ENCODE measurements at regions not wholly inside any gene's neighbourhood (a gene's known extent, or its start where the extent isn't known, plus 50 kb on each side); places are given as distances from the start of the nearest gene placed in this dataset.
A peak's percentile ranks its signal among the peaks of the same experiment; 100 is the strongest.

DNA sequence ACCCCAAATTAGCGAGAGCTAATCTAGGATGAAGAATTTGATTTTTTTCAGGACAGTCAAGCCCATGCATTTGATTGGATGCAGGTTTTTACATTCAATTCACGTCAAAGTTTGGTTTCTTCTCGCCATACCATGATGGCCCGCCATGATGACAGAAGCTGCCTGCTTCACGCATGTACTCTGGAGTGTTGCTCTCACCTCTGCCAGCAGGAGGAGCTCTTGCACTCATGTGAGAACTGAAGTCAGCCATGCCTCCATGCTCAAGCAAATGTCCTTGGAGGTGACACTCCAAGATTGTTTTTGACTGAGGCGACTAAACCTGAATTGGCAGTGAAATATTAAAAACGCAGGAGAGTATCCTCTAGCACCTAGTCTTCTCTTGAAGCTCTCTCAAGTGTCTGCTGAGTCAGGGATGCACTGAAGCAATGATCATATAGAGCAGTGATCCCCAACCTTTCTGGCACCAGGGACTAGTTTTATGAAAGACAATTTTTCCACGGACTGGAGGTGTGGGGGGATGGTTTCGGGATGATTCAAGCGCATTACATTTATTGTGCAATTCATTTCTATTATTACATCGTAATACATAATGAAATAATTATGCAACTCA is 120.9 kb downstream of the SAMMSON start:
- TF ChIP-seq, protein P1, sequence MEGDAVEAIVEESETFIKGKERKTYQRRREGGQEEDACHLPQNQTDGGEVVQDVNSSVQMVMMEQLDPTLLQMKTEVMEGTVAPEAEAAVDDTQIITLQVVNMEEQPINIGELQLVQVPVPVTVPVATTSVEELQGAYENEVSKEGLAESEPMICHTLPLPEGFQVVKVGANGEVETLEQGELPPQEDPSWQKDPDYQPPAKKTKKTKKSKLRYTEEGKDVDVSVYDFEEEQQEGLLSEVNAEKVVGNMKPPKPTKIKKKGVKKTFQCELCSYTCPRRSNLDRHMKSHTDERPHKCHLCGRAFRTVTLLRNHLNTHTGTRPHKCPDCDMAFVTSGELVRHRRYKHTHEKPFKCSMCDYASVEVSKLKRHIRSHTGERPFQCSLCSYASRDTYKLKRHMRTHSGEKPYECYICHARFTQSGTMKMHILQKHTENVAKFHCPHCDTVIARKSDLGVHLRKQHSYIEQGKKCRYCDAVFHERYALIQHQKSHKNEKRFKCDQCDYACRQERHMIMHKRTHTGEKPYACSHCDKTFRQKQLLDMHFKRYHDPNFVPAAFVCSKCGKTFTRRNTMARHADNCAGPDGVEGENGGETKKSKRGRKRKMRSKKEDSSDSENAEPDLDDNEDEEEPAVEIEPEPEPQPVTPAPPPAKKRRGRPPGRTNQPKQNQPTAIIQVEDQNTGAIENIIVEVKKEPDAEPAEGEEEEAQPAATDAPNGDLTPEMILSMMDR (IDR thresholded peaks at IDR 0.05; ENCODE audit: control extremely low read depth, extremely low read depth) = peak; percentile 26
- Histone ChIP-seq H3K4me1 (ENCODE audit: control insufficient read depth in 5 of 5, insufficient read depth in 5 of 5, low read length in 5 of 5) (no peaks in the 10 kb centered on the region), H3K27me3 (ENCODE audit: control insufficient read depth in 3 of 3, insufficient read depth in 3 of 3, low read length in 2 of 3) (no peaks in the 10 kb centered on the region), H3K27ac (ENCODE audit: low read depth in 1 of 2, low read length in 1 of 2) (no peak overlapping the region), H3K4me3 (no peak overlapping the region), H3K9ac (ENCODE audit: insufficient read depth in 1 of 2, low read length in 2 of 2) (no peak overlapping the region), H3K9me3 (ENCODE audit: control insufficient read depth in 4 of 4, insufficient read depth in 3 of 4, low read length in 3 of 4) (no peaks in the 10 kb centered on the region), H3K36me3 (ENCODE audit: control insufficient read depth in 4 of 4, insufficient read depth in 4 of 4, low read length in 4 of 4) (no peaks in the 10 kb centered on the region)
- DNase-seq (peak; percentile 27 to 45 (median 30)), ATAC-seq (ENCODE audit: insufficient read depth, low FRiP score) (no peak)
- 76 to 82% methylated on average over 11 of the region's 11 CpGs for WGBS, 2 donors

DNA sequence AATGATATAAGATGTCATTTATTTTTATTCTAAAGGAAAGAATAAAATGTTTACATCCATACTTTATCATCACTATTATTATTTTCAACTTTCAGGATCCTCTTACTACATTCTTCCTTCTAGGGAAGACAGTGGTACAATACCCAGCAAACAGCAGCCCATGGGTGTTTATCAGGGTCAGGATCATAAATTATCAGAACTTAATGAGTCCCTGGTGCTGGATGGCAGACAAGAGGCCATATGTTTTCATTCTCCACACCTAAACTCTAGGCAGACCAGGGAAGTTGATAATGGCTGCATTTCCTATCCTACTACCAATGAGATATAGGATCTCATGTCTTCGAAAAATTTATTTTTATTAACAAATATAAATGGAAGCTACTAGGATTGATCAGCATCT is 127.7 kb downstream of the SAMMSON start:
- H3K9ac ChIP-seq (ENCODE audit: insufficient read depth in 1 of 2, low read length in 2 of 2) = no peak overlapping the region
- H3K9me3 ChIP-seq (ENCODE audit: control insufficient read depth in 4 of 4, insufficient read depth in 3 of 4, low read length in 3 of 4) = no peaks in the 10 kb centered on the region
- 96 to 97% methylated on average over 1 of the region's 1 CpG for WGBS, 2 donors
- DNase-seq = no peak
- no peak for ATAC-seq (ENCODE audit: insufficient read depth, low FRiP score)
- H3K27ac ChIP-seq (ENCODE audit: low read depth in 1 of 2, low read length in 1 of 2) = no peak overlapping the region
- no peak overlapping the region for H3K4me3 ChIP-seq
- TF ChIP-seq, protein P1 (IDR thresholded peaks at IDR 0.05; ENCODE audit: control extremely low read depth, extremely low read depth) = no peak
- H3K36me3 ChIP-seq (ENCODE audit: control insufficient read depth in 4 of 4, insufficient read depth in 4 of 4, low read length in 4 of 4) = no peaks in the 10 kb centered on the region
- H3K27me3 ChIP-seq (ENCODE audit: control insufficient read depth in 3 of 3, insufficient read depth in 3 of 3, low read length in 2 of 3) = no peaks in the 10 kb centered on the region
- no peaks in the 10 kb centered on the region for H3K4me1 ChIP-seq (ENCODE audit: control insufficient read depth in 5 of 5, insufficient read depth in 5 of 5, low read length in 5 of 5)

DNA sequence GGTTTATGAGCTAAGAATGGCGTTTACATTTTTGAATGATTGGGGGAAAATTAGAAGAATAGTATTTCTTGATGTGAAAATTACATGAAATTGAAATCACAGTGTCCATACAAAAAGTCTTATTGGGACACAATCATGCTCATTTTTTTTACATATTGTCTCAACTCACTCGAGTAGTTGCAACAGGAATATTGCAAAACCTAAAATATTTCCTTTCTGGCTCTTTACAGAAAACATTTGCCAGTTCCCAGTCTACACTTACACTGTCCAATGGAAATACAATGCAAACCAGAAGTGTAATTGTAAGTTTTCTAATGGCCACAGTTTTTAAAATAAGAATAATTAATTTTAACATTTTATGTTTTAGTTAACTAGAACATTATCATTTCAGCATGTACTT is 137.8 kb downstream of the SAMMSON start:
- H3K27ac ChIP-seq (ENCODE audit: low read depth in 1 of 2, low read length in 1 of 2) = no peak overlapping the region
- no peaks in the 10 kb centered on the region for H3K27me3 ChIP-seq (ENCODE audit: control insufficient read depth in 3 of 3, insufficient read depth in 3 of 3, low read length in 2 of 3)
- no peaks in the 10 kb centered on the region for H3K4me1 ChIP-seq (ENCODE audit: control insufficient read depth in 5 of 5, insufficient read depth in 5 of 5, low read length in 5 of 5)
- TF ChIP-seq, protein P1 (IDR thresholded peaks at IDR 0.05; ENCODE audit: control extremely low read depth, extremely low read depth) = no peak
- no peak overlapping the region for H3K4me3 ChIP-seq
- H3K36me3 ChIP-seq (ENCODE audit: control insufficient read depth in 4 of 4, insufficient read depth in 4 of 4, low read length in 4 of 4) = no peaks in the 10 kb centered on the region
- 49 to 59% methylated on average over 2 of the region's 2 CpGs for WGBS, 2 donors
- DNase-seq = peak in 2 of 3 donors; percentile 29 to 65
- ATAC-seq (ENCODE audit: insufficient read depth, low FRiP score) = no peak
- no peak overlapping the region for H3K9ac ChIP-seq (ENCODE audit: insufficient read depth in 1 of 2, low read length in 2 of 2)
- H3K9me3 ChIP-seq (ENCODE audit: control insufficient read depth in 4 of 4, insufficient read depth in 3 of 4, low read length in 3 of 4) = peaks cover 0 to 4% (median 1%) of the 10 kb centered on the region in 4 donors

DNA sequence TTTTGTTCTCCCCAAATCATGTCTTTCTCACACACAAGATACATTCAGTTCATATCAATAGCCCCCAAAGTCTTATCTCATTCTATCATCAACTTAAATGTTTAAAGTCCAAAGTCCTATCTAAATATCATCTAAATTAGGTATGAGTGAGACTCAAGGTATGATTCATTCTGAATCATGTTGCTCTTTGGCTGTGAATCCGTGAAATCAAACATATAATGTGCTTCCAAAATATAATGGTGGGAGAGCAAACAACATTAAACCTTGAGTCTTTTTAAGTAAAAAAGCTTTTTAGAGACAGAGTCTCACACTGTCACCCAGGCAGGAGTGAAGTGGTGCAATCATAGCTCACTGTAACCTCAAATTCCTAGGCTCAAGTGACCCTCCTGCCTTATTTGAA is 139.1 kb downstream of the SAMMSON start:
- TF ChIP-seq, protein P1 (IDR thresholded peaks at IDR 0.05; ENCODE audit: control extremely low read depth, extremely low read depth) = no peak

More for the DNA sequence above, 139.1 kb downstream of the SAMMSON start:
- WGBS, 2 donors = 35 to 52% methylated on average over 1 of the region's 1 CpG
- Histone ChIP-seq H3K27ac (ENCODE audit: low read depth in 1 of 2, low read length in 1 of 2) (no peak overlapping the region), H3K9ac (ENCODE audit: insufficient read depth in 1 of 2, low read length in 2 of 2) (no peak overlapping the region), H3K4me3 (no peak overlapping the region), H3K36me3 (ENCODE audit: control insufficient read depth in 4 of 4, insufficient read depth in 4 of 4, low read length in 4 of 4) (no peaks in the 10 kb centered on the region), H3K27me3 (ENCODE audit: control insufficient read depth in 3 of 3, insufficient read depth in 3 of 3, low read length in 2 of 3) (no peaks in the 10 kb centered on the region), H3K9me3 (ENCODE audit: control insufficient read depth in 4 of 4, insufficient read depth in 3 of 4, low read length in 3 of 4) (peaks cover 0 to 4% (median 2%) of the 10 kb centered on the region in 4 donors), H3K4me1 (ENCODE audit: control insufficient read depth in 5 of 5, insufficient read depth in 5 of 5, low read length in 5 of 5) (no peaks in the 10 kb centered on the region)
- ATAC-seq (ENCODE audit: insufficient read depth, low FRiP score) (no peak), DNase-seq (no peak)

All from lung (tissue), 11 donors.